ENCODE measurements at regions not wholly inside any gene's neighbourhood (a gene's known extent, or its start where the extent isn't known, plus 50 kb on each side); places are given as distances from the start of the nearest gene placed in this dataset.

- Histone ChIP-seq H4K20me1 (ENCODE audit: insufficient read depth) (no peaks in the 10 kb centered on the region), H3K27ac (ENCODE audit: low read length) (no peak overlapping the region), H3K27me3 (ENCODE audit: insufficient read depth, low read depth, low read length) (no peaks in the 10 kb centered on the region), H3K4me3 (ENCODE audit: low read length) (no peak overlapping the region), H3K79me2 (replicated peaks; ENCODE audit: insufficient read depth, low read length) (no peaks in the 10 kb centered on the region), H3F3A (ENCODE audit: insufficient read depth, low read length, poor library complexity, severe bottlenecking) (no peaks in the 10 kb centered on the region), H2AFZ (ENCODE audit: low read depth, low read length) (no peak overlapping the region), H3K4me2 (ENCODE audit: low read length) (no peak overlapping the region), H3K36me3 (ENCODE audit: insufficient read depth, low read length) (no peaks in the 10 kb centered on the region), H3K9me2 (ENCODE audit: insufficient read depth, low read length) (no peaks in the 10 kb centered on the region), H3K9ac (ENCODE audit: low read length) (no peak overlapping the region), H3K9me3 (ENCODE audit: low read length) (no peaks in the 10 kb centered on the region)
- TF ChIP-seq CTCF (IDR thresholded peaks at IDR 0.05; ENCODE audit: poor library complexity, severe bottlenecking): no peak
- TF ChIP-seq REST (IDR thresholded peaks at IDR 0.05; ENCODE audit: borderline replicate concordance): no peak
- no peak for TF ChIP-seq POLR2AphosphoS5 (IDR thresholded peaks at IDR 0.05)
- no peak for TF ChIP-seq MXI1 (conservative IDR thresholded peaks at IDR 0.05; ENCODE audit: poor library complexity, severe bottlenecking)
- no peak for TF ChIP-seq SMC3 (conservative IDR thresholded peaks at IDR 0.05; ENCODE audit: poor library complexity)
- no peak for TF ChIP-seq RAD21 (conservative IDR thresholded peaks at IDR 0.05)
- TF ChIP-seq TAF1 (IDR thresholded peaks at IDR 0.05; ENCODE audit: low read depth): no peak
- no peak for TF ChIP-seq EP300 (conservative IDR thresholded peaks at IDR 0.05; ENCODE audit: poor library complexity, severe bottlenecking)
- no peak for TF ChIP-seq EZH2 (IDR thresholded peaks at IDR 0.05; ENCODE audit: borderline replicate concordance, insufficient read depth, low read length, poor library complexity, severe bottlenecking)
Measured at GRCh38 chr2:8565399-8566154, 116.3 kb upstream of the ID2 start.

GRCh38 chr2:8566155-8566670, 115.6 kb upstream of the ID2 start:
- H3K27me3 ChIP-seq (ENCODE audit: insufficient read depth, low read depth, low read length): no peaks in the 10 kb centered on the region
- H2AFZ ChIP-seq (ENCODE audit: low read depth, low read length): no peak overlapping the region
- H3F3A ChIP-seq (ENCODE audit: insufficient read depth, low read length, poor library complexity, severe bottlenecking): no peaks in the 10 kb centered on the region
- no peaks in the 10 kb centered on the region for H3K9me2 ChIP-seq (ENCODE audit: insufficient read depth, low read length)
- no peak overlapping the region for H3K4me3 ChIP-seq (ENCODE audit: low read length)
- no peak overlapping the region for H3K4me2 ChIP-seq (ENCODE audit: low read length)
- H3K27ac ChIP-seq (ENCODE audit: low read length): no peak overlapping the region
- TF ChIP-seq EZH2 (IDR thresholded peaks at IDR 0.05; ENCODE audit: borderline replicate concordance, insufficient read depth, low read length, poor library complexity, severe bottlenecking): no peak
- no peak for TF ChIP-seq MXI1 (conservative IDR thresholded peaks at IDR 0.05; ENCODE audit: poor library complexity, severe bottlenecking)
- TF ChIP-seq TAF1 (IDR thresholded peaks at IDR 0.05; ENCODE audit: low read depth): no peak
- TF ChIP-seq POLR2AphosphoS5 (IDR thresholded peaks at IDR 0.05): no peak
- no peak overlapping the region for H3K9ac ChIP-seq (ENCODE audit: low read length)
- no peaks in the 10 kb centered on the region for H3K36me3 ChIP-seq (ENCODE audit: insufficient read depth, low read length)
- no peaks in the 10 kb centered on the region for H3K79me2 ChIP-seq (replicated peaks; ENCODE audit: insufficient read depth, low read length)
- no peaks in the 10 kb centered on the region for H3K9me3 ChIP-seq (ENCODE audit: low read length)
- H4K20me1 ChIP-seq (ENCODE audit: insufficient read depth): no peaks in the 10 kb centered on the region

All from neural cell (in vitro differentiated cells).